ENCODE measurements at regions not wholly inside any gene's neighbourhood (a gene's known extent, or its start where the extent isn't known, plus 50 kb on each side); places are given as distances from the start of the nearest gene placed in this dataset.

- DNase-seq (ENCODE audit: extremely low read depth in 1 of 2, low read depth in 1 of 2) = no peak
These were observed 193.1 kb downstream of the MAFB start for GRCh38 chr20:40495956-40496355.

GRCh38 chr20:40494248-40494647 is 194.8 kb downstream of the MAFB start:
- DNase-seq (ENCODE audit: extremely low read depth in 1 of 2, low read depth in 1 of 2) = no peak

- DNase-seq (ENCODE audit: extremely low read depth in 1 of 2, low read depth in 1 of 2) = no peak
These were observed 195.5 kb downstream of the MAFB start for GRCh38 chr20:40493549-40493948.

- no peak for DNase-seq (ENCODE audit: extremely low read depth in 1 of 2, low read depth in 1 of 2)
These were observed 196.0 kb downstream of the MAFB start for GRCh38 chr20:40493071-40493470.

- DNase-seq (ENCODE audit: extremely low read depth in 1 of 2, low read depth in 1 of 2) = no peak
These were observed 197.9 kb downstream of the MAFB start for GRCh38 chr20:40491009-40491590.

- no peak for DNase-seq (ENCODE audit: extremely low read depth in 1 of 2, low read depth in 1 of 2)
These were observed 199.2 kb downstream of the MAFB start for GRCh38 chr20:40489886-40490285.

GRCh38 chr20:40488401-40488800 is 200.6 kb downstream of the MAFB start:
- DNase-seq (ENCODE audit: extremely low read depth in 1 of 2, low read depth in 1 of 2) = no peak

- no peak for DNase-seq (ENCODE audit: extremely low read depth in 1 of 2, low read depth in 1 of 2)
These were observed 202.7 kb downstream of the MAFB start for GRCh38 chr20:40486297-40486696.

- DNase-seq (ENCODE audit: extremely low read depth in 1 of 2, low read depth in 1 of 2) = no peak
These were observed 207.1 kb downstream of the MAFB start for GRCh38 chr20:40481743-40482458.

- DNase-seq (ENCODE audit: extremely low read depth in 1 of 2, low read depth in 1 of 2) = no peak
These were observed 207.7 kb downstream of the MAFB start for GRCh38 chr20:40481337-40481736.

- DNase-seq (ENCODE audit: extremely low read depth in 1 of 2, low read depth in 1 of 2) = no peak
These were observed 211.2 kb downstream of the MAFB start for GRCh38 chr20:40477805-40478204.

- no peak for DNase-seq (ENCODE audit: extremely low read depth in 1 of 2, low read depth in 1 of 2)
These were observed 212.6 kb downstream of the MAFB start for GRCh38 chr20:40476461-40476860.

- no peak for DNase-seq (ENCODE audit: extremely low read depth in 1 of 2, low read depth in 1 of 2)
These were observed 216.1 kb downstream of the MAFB start for GRCh38 chr20:40472905-40473304.

- no peak for DNase-seq (ENCODE audit: extremely low read depth in 1 of 2, low read depth in 1 of 2)
These were observed 217.8 kb downstream of the MAFB start for GRCh38 chr20:40471261-40471629.

GRCh38 chr20:40470445-40471260 is 218.4 kb downstream of the MAFB start:
- no peak for DNase-seq (ENCODE audit: extremely low read depth in 1 of 2, low read depth in 1 of 2)

GRCh38 chr20:40468759-40469158 is 220.3 kb downstream of the MAFB start:
- DNase-seq (ENCODE audit: extremely low read depth in 1 of 2, low read depth in 1 of 2) = no peak

GRCh38 chr20:40467703-40468411 is 221.2 kb downstream of the MAFB start:
- DNase-seq (ENCODE audit: extremely low read depth in 1 of 2, low read depth in 1 of 2) = no peak

- no peak for DNase-seq (ENCODE audit: extremely low read depth in 1 of 2, low read depth in 1 of 2)
These were observed 222.0 kb downstream of the MAFB start for GRCh38 chr20:40467067-40467466.

GRCh38 chr20:40464731-40465208 is 224.3 kb downstream of the MAFB start:
- no peak for DNase-seq (ENCODE audit: extremely low read depth in 1 of 2, low read depth in 1 of 2)

- DNase-seq (ENCODE audit: extremely low read depth in 1 of 2, low read depth in 1 of 2) = no peak
These were observed 225.9 kb downstream of the MAFB start for GRCh38 chr20:40463171-40463570.

GRCh38 chr20:40462566-40462965 is 226.5 kb downstream of the MAFB start:
- DNase-seq (ENCODE audit: extremely low read depth in 1 of 2, low read depth in 1 of 2) = no peak

Measured in activated CD8-positive, alpha-beta memory T cell treated with anti-CD3 and anti-CD28 coated beads for 1 hour (primary cell).